K562 (cell line): ENCODE measurements at regions not wholly inside any gene's neighbourhood (a gene's known extent, or its start where the extent isn't known, plus 50 kb on each side); places are given as distances from the start of the nearest gene placed in this dataset.

ENCODE experiments used
- TF ChIP-seq, protein P1 (sequence below): fragments of 450-650 bp; IDR thresholded peaks from 2 replicates; pipeline ENCODE4 v1.6.1; 2016; ENCODE audit warnings: mild to moderate bottlenecking, moderate library complexity
- TF ChIP-seq, protein P2 (sequence below), 2 experiments: IDR thresholded peaks; 2 replicates each; pipeline ENCODE4 v1.6.1; 2011; ENCODE audit warnings: borderline replicate concordance in 1 of 2, control low read depth in 1 of 2, low read depth in 1 of 2, low read length in 1 of 2, mild to moderate bottlenecking in 1 of 2, mixed read lengths in 1 of 2, moderate library complexity in 1 of 2; ENCODE audit not compliant: insufficient read depth in 1 of 2, insufficient read length in 1 of 2, poor library complexity in 1 of 2, severe bottlenecking in 1 of 2; ENCODE audit errors: extremely low read depth in 1 of 2

DNA sequence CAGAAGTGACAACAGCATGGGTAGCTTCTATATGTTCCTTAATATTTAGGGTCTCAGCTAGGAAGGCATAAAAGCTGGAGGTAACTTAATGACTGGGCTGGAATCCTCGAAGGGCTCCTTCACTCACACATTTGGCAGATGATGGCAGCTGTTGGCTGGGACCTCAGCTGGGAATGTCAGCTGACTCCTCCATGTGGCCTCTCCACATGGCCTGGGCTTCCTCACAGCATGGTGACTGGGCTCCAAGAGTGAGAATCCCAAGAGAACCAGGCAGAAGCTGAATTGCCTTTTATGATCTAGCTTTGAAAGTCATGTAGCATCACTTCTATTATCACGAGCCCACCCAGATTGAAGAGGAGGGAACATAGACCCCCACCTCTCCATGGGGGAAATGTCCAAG is 54.9 kb downstream of the TET3 start (continued):
- TF ChIP-seq, protein P1, sequence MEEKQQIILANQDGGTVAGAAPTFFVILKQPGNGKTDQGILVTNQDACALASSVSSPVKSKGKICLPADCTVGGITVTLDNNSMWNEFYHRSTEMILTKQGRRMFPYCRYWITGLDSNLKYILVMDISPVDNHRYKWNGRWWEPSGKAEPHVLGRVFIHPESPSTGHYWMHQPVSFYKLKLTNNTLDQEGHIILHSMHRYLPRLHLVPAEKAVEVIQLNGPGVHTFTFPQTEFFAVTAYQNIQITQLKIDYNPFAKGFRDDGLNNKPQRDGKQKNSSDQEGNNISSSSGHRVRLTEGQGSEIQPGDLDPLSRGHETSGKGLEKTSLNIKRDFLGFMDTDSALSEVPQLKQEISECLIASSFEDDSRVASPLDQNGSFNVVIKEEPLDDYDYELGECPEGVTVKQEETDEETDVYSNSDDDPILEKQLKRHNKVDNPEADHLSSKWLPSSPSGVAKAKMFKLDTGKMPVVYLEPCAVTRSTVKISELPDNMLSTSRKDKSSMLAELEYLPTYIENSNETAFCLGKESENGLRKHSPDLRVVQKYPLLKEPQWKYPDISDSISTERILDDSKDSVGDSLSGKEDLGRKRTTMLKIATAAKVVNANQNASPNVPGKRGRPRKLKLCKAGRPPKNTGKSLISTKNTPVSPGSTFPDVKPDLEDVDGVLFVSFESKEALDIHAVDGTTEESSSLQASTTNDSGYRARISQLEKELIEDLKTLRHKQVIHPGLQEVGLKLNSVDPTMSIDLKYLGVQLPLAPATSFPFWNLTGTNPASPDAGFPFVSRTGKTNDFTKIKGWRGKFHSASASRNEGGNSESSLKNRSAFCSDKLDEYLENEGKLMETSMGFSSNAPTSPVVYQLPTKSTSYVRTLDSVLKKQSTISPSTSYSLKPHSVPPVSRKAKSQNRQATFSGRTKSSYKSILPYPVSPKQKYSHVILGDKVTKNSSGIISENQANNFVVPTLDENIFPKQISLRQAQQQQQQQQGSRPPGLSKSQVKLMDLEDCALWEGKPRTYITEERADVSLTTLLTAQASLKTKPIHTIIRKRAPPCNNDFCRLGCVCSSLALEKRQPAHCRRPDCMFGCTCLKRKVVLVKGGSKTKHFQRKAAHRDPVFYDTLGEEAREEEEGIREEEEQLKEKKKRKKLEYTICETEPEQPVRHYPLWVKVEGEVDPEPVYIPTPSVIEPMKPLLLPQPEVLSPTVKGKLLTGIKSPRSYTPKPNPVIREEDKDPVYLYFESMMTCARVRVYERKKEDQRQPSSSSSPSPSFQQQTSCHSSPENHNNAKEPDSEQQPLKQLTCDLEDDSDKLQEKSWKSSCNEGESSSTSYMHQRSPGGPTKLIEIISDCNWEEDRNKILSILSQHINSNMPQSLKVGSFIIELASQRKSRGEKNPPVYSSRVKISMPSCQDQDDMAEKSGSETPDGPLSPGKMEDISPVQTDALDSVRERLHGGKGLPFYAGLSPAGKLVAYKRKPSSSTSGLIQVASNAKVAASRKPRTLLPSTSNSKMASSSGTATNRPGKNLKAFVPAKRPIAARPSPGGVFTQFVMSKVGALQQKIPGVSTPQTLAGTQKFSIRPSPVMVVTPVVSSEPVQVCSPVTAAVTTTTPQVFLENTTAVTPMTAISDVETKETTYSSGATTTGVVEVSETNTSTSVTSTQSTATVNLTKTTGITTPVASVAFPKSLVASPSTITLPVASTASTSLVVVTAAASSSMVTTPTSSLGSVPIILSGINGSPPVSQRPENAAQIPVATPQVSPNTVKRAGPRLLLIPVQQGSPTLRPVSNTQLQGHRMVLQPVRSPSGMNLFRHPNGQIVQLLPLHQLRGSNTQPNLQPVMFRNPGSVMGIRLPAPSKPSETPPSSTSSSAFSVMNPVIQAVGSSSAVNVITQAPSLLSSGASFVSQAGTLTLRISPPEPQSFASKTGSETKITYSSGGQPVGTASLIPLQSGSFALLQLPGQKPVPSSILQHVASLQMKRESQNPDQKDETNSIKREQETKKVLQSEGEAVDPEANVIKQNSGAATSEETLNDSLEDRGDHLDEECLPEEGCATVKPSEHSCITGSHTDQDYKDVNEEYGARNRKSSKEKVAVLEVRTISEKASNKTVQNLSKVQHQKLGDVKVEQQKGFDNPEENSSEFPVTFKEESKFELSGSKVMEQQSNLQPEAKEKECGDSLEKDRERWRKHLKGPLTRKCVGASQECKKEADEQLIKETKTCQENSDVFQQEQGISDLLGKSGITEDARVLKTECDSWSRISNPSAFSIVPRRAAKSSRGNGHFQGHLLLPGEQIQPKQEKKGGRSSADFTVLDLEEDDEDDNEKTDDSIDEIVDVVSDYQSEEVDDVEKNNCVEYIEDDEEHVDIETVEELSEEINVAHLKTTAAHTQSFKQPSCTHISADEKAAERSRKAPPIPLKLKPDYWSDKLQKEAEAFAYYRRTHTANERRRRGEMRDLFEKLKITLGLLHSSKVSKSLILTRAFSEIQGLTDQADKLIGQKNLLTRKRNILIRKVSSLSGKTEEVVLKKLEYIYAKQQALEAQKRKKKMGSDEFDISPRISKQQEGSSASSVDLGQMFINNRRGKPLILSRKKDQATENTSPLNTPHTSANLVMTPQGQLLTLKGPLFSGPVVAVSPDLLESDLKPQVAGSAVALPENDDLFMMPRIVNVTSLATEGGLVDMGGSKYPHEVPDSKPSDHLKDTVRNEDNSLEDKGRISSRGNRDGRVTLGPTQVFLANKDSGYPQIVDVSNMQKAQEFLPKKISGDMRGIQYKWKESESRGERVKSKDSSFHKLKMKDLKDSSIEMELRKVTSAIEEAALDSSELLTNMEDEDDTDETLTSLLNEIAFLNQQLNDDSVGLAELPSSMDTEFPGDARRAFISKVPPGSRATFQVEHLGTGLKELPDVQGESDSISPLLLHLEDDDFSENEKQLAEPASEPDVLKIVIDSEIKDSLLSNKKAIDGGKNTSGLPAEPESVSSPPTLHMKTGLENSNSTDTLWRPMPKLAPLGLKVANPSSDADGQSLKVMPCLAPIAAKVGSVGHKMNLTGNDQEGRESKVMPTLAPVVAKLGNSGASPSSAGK: peak; percentile 60
- TF ChIP-seq, protein P2, sequence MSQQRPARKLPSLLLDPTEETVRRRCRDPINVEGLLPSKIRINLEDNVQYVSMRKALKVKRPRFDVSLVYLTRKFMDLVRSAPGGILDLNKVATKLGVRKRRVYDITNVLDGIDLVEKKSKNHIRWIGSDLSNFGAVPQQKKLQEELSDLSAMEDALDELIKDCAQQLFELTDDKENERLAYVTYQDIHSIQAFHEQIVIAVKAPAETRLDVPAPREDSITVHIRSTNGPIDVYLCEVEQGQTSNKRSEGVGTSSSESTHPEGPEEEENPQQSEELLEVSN (IDR thresholded peaks at IDR 0.05; ENCODE audit: borderline replicate concordance in 1 of 2, extremely low read depth in 1 of 2, insufficient read depth in 1 of 2, insufficient read length in 1 of 2, low read depth in 1 of 2, low read length in 1 of 2, poor library complexity in 1 of 2, severe bottlenecking in 1 of 2): peak in 1 of 2 experiments; percentile 41
